ENCODE measurements at regions not wholly inside any gene's neighbourhood (a gene's known extent, or its start where the extent isn't known, plus 50 kb on each side); places are given as distances from the start of the nearest gene placed in this dataset.

DNA sequence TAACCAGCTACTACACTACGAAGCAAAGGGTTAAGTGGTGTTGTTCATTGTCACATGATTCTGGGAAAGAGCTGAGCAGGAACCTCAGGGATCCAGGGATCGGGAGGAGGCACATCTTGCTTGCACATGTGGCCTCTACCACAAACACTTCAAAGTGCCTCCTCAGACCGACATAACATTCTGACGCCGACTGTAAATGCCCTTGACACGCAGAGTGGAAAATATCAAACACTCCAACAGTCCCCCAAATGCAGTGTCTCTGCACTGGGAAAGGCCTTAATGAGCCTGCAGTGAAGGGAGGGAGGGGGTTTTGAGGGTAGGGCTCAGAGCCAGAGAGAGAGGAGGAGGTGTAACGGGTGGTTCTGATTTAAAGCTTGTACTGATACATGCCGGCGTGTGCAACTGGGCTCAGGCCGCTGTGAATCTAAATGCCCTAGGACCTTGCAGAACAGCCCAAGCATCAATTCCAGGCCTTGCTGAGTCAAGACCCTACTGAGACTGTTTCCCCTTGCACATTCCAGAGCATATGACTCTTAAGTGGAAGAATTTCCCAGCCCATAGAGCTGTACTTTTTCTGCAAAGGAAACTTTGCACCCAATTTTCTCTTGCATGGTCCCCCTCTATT lies 163.7 kb downstream of the NTMT2 start:
- DNase-seq (peak in 1 of 6 donors; percentile 18), FAIRE-seq (no peak), ATAC-seq (peak in 2 of 4 donors; percentile 70 to 72)
- intact Hi-C loops (cut with DNase I): no loop called here
- Histone ChIP-seq H3K4me1 (no peaks in the 10 kb centered on the region), H3K9me3 (no peaks in the 10 kb centered on the region), H3K27ac (no peak overlapping the region), H3K4me3 (no peak overlapping the region), H3K27me3 (no peaks in the 10 kb centered on the region), H3K36me3 (no peaks in the 10 kb centered on the region)
- TF ChIP-seq, protein P1, sequence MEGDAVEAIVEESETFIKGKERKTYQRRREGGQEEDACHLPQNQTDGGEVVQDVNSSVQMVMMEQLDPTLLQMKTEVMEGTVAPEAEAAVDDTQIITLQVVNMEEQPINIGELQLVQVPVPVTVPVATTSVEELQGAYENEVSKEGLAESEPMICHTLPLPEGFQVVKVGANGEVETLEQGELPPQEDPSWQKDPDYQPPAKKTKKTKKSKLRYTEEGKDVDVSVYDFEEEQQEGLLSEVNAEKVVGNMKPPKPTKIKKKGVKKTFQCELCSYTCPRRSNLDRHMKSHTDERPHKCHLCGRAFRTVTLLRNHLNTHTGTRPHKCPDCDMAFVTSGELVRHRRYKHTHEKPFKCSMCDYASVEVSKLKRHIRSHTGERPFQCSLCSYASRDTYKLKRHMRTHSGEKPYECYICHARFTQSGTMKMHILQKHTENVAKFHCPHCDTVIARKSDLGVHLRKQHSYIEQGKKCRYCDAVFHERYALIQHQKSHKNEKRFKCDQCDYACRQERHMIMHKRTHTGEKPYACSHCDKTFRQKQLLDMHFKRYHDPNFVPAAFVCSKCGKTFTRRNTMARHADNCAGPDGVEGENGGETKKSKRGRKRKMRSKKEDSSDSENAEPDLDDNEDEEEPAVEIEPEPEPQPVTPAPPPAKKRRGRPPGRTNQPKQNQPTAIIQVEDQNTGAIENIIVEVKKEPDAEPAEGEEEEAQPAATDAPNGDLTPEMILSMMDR (IDR thresholded peaks at IDR 0.05): no peak
- 69 to 75% methylated on average over 10 of the region's 10 CpGs for WGBS, 2 donors

DNA sequence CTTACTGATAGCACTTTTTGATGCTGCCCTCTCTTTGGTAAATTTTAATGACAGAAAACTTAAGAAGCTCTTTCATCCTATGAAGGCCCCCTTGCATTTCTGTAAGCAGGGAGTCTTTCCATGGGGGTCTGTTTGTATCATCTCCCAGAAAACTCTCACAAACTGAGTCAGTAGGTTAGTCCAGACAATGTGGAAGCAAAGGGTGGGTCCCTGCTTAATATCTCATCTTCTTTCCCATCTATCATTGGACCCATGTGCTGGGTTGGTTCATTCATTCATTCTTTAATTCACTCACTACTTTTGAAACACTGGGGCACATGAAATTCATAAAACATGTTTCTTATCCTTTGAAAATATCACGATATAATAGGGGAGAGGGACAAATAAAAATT lies 164.3 kb downstream of the NTMT2 start:
- FAIRE-seq (no peak), ATAC-seq (no peak), DNase-seq (no peak)
- intact Hi-C loops (cut with DNase I): no loop called here
- Histone ChIP-seq H3K4me3 (no peak overlapping the region), H3K36me3 (no peaks in the 10 kb centered on the region), H3K4me1 (no peaks in the 10 kb centered on the region), H3K9me3 (no peaks in the 10 kb centered on the region), H3K27ac (no peak overlapping the region), H3K27me3 (no peaks in the 10 kb centered on the region)
- 80 to 89% methylated on average over 1 of the region's 1 CpG for WGBS, 2 donors
- TF ChIP-seq, protein P1 (IDR thresholded peaks at IDR 0.05): no peak

DNA sequence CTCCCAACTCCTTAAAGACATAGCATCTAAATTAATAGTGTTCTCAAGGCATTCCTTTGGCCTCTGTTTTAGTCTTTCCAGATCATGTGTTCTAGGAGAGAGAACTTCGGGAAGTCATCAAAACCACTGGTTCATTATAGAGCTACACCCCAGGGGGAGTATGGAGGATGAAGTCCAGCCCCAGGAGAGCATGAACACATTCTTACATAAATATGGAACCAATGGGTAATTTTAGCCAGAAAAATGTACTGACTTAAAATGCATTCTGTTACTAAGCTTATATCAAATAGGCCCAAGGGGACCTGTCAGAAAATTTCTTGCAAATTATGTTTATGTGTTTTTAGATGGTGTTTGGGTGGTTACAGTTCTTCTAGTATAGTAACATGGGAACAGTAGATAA lies 165.2 kb downstream of the NTMT2 start:
- no peaks in the 10 kb centered on the region for H3K27me3 ChIP-seq
- ATAC-seq (no peak), DNase-seq (no peak), FAIRE-seq (no peak)
- intact Hi-C loops (cut with DNase I): no loop called here
- H3K4me3 ChIP-seq: no peak overlapping the region
- H3K9me3 ChIP-seq: no peaks in the 10 kb centered on the region
- 44 to 47% methylated on average over 1 of the region's 1 CpG for WGBS, 2 donors
- no peaks in the 10 kb centered on the region for H3K4me1 ChIP-seq
- TF ChIP-seq, protein P1 (IDR thresholded peaks at IDR 0.05): no peak
- no peak overlapping the region for H3K27ac ChIP-seq
- no peaks in the 10 kb centered on the region for H3K36me3 ChIP-seq

DNA sequence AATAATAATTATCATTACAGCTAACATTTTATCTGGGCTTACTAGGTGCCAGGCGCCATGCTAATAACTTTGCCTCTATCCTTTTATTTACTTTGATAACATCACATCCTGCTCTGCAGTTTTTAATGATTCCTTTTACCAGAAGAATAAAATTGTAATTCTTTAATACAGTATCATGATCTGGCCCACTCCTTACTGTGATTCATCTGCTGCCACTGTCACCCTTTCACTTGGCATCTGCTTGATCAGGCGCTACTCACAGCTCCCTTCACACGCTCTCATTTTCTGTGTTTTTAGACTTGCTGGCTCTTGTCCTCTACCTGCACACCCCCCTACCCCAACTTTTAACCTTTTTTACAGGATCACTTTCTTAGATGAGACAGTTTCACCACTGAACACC lies 167.5 kb downstream of the NTMT2 start:
- Histone ChIP-seq H3K4me3 (no peak overlapping the region), H3K27me3 (no peaks in the 10 kb centered on the region), H3K9me3 (no peaks in the 10 kb centered on the region), H3K36me3 (no peaks in the 10 kb centered on the region), H3K27ac (no peak overlapping the region), H3K4me1 (no peaks in the 10 kb centered on the region)
- DNase-seq (no peak), ATAC-seq (no peak), FAIRE-seq (no peak)
- TF ChIP-seq, protein P1 (IDR thresholded peaks at IDR 0.05): no peak
- 77 to 80% methylated on average over 3 of the region's 3 CpGs for WGBS, 2 donors
- intact Hi-C loops (cut with DNase I): no loop called here

DNA sequence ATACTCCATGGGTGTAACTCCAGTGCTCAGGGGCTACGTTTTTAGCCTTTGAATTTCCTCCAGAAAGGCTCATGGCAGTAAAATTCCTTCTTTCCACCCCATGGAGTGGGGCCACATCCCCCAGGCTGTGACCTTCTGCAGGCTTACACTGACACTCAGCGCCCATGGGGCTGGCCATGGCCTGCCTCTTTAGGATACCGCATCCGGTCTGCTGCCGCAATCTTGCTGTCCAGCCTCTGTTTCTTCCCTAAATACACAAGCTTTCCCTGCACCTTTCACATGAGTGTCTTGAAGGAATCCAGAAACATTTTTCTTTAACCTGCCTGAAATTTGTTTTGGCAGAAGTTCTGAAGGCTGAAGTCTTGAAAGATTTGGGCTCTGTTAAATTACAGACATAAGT lies 170.5 kb downstream of the NTMT2 start:
- TF ChIP-seq, protein P1 (IDR thresholded peaks at IDR 0.05): no peak
- H3K4me3 ChIP-seq: no peak overlapping the region
- H3K36me3 ChIP-seq: no peaks in the 10 kb centered on the region
- DNase-seq (no peak), ATAC-seq (no peak), FAIRE-seq (no peak)
- H3K4me1 ChIP-seq: no peaks in the 10 kb centered on the region
- no peaks in the 10 kb centered on the region for H3K27me3 ChIP-seq
- intact Hi-C loops (cut with DNase I): no loop called here
- no peaks in the 10 kb centered on the region for H3K9me3 ChIP-seq
- WGBS, 2 donors: 83 to 86% methylated on average over 5 of the region's 5 CpGs
- H3K27ac ChIP-seq: no peak overlapping the region

All from pancreas (tissue), 10 donors.